Endothelial cell of umbilical vein (primary cell): ENCODE measurements at regions not wholly inside any gene's neighbourhood (a gene's known extent, or its start where the extent isn't known, plus 50 kb on each side); places are given as distances from the start of the nearest gene placed in this dataset.

Source experiments
- CTCF ChIP-seq, 2 donors: IDR thresholded peaks; 1 replicate in 1 of 2; 2 replicates in 1 of 2; pipeline ENCODE4 v1.5.1; 2011; ENCODE audit warnings: low read length in 2 of 2, mild to moderate bottlenecking in 2 of 2, moderate library complexity in 2 of 2, control low read depth in 1 of 2, inconsistent platforms in 1 of 2, low read depth in 1 of 2; ENCODE audit not compliant: insufficient read depth in 1 of 2; ENCODE audit errors: extremely low read depth in 1 of 2
- EZH2 ChIP-seq: IDR thresholded peaks from 2 replicates; pipeline ENCODE4 v1.6.1; 2012; ENCODE audit warnings: borderline replicate concordance, low read depth, mild to moderate bottlenecking, moderate library complexity, low read length, inconsistent platforms; ENCODE audit not compliant: severe bottlenecking
- GATA2 ChIP-seq: IDR thresholded peaks from 2 replicates; pipeline ENCODE4 v1.7.0; 2011; ENCODE audit warnings: low read depth, mild to moderate bottlenecking, moderate library complexity, mixed read lengths, low read length; ENCODE audit not compliant: insufficient read length, insufficient read depth
- POLR2A ChIP-seq: IDR thresholded peaks from 2 replicates; pipeline ENCODE4 v1.6.1; 2012; ENCODE audit warnings: low read depth, mild to moderate bottlenecking, control low read depth, low read length
- POLR2AphosphoS5 ChIP-seq: IDR thresholded peaks from 2 replicates; pipeline ENCODE4 v1.6.1; 2012; ENCODE audit warnings: low read depth, mild to moderate bottlenecking, control low read depth, low read length, moderate library complexity; ENCODE audit not compliant: insufficient read depth

- TF ChIP-seq GATA2 (no peak), POLR2AphosphoS5 (no peak), POLR2A (no peak), CTCF (IDR thresholded peaks at IDR 0.05; ENCODE audit: extremely low read depth in 1 of 2, insufficient read depth in 1 of 2, low read depth in 1 of 2, low read length in 2 of 2) (no peak), EZH2 (no peak)
Measured at GRCh38 chr11:16554361-16554760, 184.1 kb upstream of the C11orf58 start.
